Astrocyte (in vitro differentiated cells and primary cell): ENCODE measurements at regions not wholly inside any gene's neighbourhood (a gene's known extent, or its start where the extent isn't known, plus 50 kb on each side); places are given as distances from the start of the nearest gene placed in this dataset.

Source experiments
- DNase-seq: peaks from one replicate; pipeline ENCODE4 v3.0.0-alpha.2; 2010; ENCODE audit warnings: low read depth
- FAIRE-seq: peaks from 2 replicates; lab custom pipeline; 2011; peaks lifted over from hg19 to GRCh38; lab: Jason Lieb, UNC
- H2AFZ ChIP-seq: 2 replicates; pipeline ENCODE4 v1.6.0; 2012; ENCODE audit warnings: low read depth, low read length, inconsistent platforms
- H3K27ac ChIP-seq: 2 replicates; pipeline ENCODE4 v1.5.1; 2011; ENCODE audit warnings: low read depth, low read length, inconsistent platforms
- H3K27me3 ChIP-seq: 2 replicates; pipeline ENCODE4 v1.6.0; 2011; ENCODE audit warnings: low read length, inconsistent platforms; ENCODE audit not compliant: insufficient read depth
- H3K36me3 ChIP-seq: 2 replicates; pipeline ENCODE4 v1.5.1; 2011; ENCODE audit warnings: low read length, inconsistent platforms; ENCODE audit not compliant: insufficient read depth
- H3K4me1 ChIP-seq: 2 replicates; pipeline ENCODE4 v1.5.1; 2011; ENCODE audit warnings: low read length, inconsistent platforms; ENCODE audit not compliant: insufficient read depth
- H3K4me2 ChIP-seq: 2 replicates; pipeline ENCODE4 v1.6.0; 2012; ENCODE audit warnings: low read length, inconsistent platforms
- H3K4me3 ChIP-seq: 2 replicates; pipeline ENCODE4 v1.5.1; 2011; ENCODE audit warnings: low read depth, mild to moderate bottlenecking, low read length, inconsistent platforms; ENCODE audit not compliant: insufficient read depth
- H3K79me2 ChIP-seq: 2 replicates; pipeline ENCODE4 v1.6.0; 2012; ENCODE audit warnings: mild to moderate bottlenecking, low read length, inconsistent platforms; ENCODE audit not compliant: insufficient read depth
- H3K9ac ChIP-seq: 2 replicates; pipeline ENCODE4 v1.6.0; 2012; ENCODE audit warnings: mild to moderate bottlenecking, low read length, inconsistent platforms
- H3K9me3 ChIP-seq: 2 replicates; pipeline ENCODE4 v1.5.1; 2012; ENCODE audit warnings: low read depth, mild to moderate bottlenecking, low read length, inconsistent platforms; ENCODE audit not compliant: insufficient read depth
- H4K20me1 ChIP-seq: 2 replicates; pipeline ENCODE4 v1.6.0; 2012; ENCODE audit warnings: low read length, inconsistent platforms; ENCODE audit not compliant: insufficient read depth
- H3K27ac Mint-ChIP-seq: one replicate; pipeline ENCODE4 v1.8.0; 2021; ENCODE audit warnings: mild to moderate bottlenecking, mixed read lengths; ENCODE audit not compliant: unreplicated experiment
- H3K27me3 Mint-ChIP-seq: one replicate; pipeline ENCODE4 v1.8.0; 2021; ENCODE audit warnings: low read depth, mixed read lengths; ENCODE audit not compliant: unreplicated experiment
- H3K36me3 Mint-ChIP-seq: one replicate; pipeline ENCODE4 v1.8.0; 2021; ENCODE audit warnings: low read depth, mixed read lengths; ENCODE audit not compliant: unreplicated experiment
- H3K4me1 Mint-ChIP-seq: one replicate; pipeline ENCODE4 v1.8.0; 2021; ENCODE audit warnings: low read depth, mixed read lengths; ENCODE audit not compliant: unreplicated experiment
- H3K4me3 Mint-ChIP-seq: one replicate; pipeline ENCODE4 v1.8.0; 2021; ENCODE audit warnings: mild to moderate bottlenecking, moderate library complexity, mixed read lengths; ENCODE audit not compliant: unreplicated experiment
- H3K9me3 Mint-ChIP-seq: one replicate; pipeline ENCODE4 v1.8.0; 2021; ENCODE audit warnings: mild to moderate bottlenecking, mixed read lengths; ENCODE audit not compliant: unreplicated experiment
- CTCF ChIP-seq: IDR thresholded peaks from 2 replicates; pipeline ENCODE4 v1.5.1; 2011; ENCODE audit warnings: low read depth, mild to moderate bottlenecking, inconsistent platforms, low read length, moderate library complexity; ENCODE audit not compliant: insufficient read depth
- EZH2 ChIP-seq: IDR thresholded peaks from 2 replicates; pipeline ENCODE4 v1.6.1; 2012; ENCODE audit warnings: mild to moderate bottlenecking, low read length, inconsistent platforms; ENCODE audit not compliant: insufficient read depth

DNA sequence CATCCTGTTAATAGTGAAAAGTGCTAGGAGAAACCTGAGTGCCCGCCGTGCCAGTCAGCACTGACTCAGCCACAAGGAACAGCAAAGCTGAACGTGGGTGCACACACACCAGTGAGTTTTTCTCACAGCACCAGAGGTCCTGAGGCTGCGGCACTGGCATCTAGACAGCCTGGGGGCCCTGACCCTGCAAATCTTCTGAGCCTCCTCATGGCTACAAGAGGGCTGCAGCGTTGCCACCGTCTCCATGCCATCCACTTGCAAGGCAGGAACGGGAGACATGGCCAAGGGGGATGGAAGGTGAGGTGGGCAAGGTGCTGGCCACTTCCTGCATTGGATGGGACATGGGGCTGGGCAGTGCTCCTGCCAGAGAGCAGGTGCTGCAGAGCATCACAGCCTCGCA is 211.2 kb upstream of the SOX1 start:
- no peak overlapping the region for H2AFZ ChIP-seq
- H3K9me3 ChIP-seq: peaks cover 13% of the 10 kb centered on the region
- H3K4me3 Mint-ChIP-seq: no peak overlapping the region
- no peaks in the 10 kb centered on the region for H4K20me1 ChIP-seq
- no peak overlapping the region for H3K4me3 ChIP-seq
- peaks cover 47% of the 10 kb centered on the region for H3K27me3 Mint-ChIP-seq
- no peak overlapping the region for H3K27ac Mint-ChIP-seq
- H3K27ac ChIP-seq: no peak overlapping the region
- peaks cover 3% of the 10 kb centered on the region for H3K4me1 Mint-ChIP-seq
- H3K27me3 ChIP-seq: no peaks in the 10 kb centered on the region
- no peaks in the 10 kb centered on the region for H3K4me1 ChIP-seq
- FAIRE-seq (no peak), DNase-seq (no peak)
- TF ChIP-seq CTCF: no peak
- TF ChIP-seq EZH2: no peak
- H3K36me3 Mint-ChIP-seq: no peaks in the 10 kb centered on the region
- no peak overlapping the region for H3K9ac ChIP-seq
- no peaks in the 10 kb centered on the region for H3K36me3 ChIP-seq
- H3K9me3 Mint-ChIP-seq: peaks cover 4% of the 10 kb centered on the region
- H3K79me2 ChIP-seq: no peaks in the 10 kb centered on the region
- no peak overlapping the region for H3K4me2 ChIP-seq

DNA sequence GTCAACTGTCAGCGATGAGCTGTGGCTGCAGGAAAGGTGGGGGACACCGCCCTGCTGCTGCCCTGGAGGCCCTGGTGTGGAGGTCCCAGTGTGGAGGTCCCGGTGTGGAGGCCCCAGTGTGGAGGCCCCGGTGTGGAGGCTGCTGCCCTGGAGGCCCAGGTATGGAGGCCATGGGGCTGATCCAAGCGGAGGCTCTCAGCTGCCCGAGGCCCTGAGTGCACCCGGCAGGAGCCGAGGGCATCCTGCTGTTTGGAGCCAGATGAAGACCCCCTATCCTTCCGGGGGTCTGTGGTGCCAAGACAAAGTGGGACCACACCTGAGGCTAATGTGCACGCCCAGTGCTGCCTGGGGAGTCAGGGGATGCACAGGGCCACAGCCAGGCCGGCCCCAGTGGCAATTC is 210.4 kb upstream of the SOX1 start:
- Histone ChIP-seq H3K9me3 (peaks cover 13% of the 10 kb centered on the region), H3K4me2 (no peak overlapping the region), H3K27me3 (no peaks in the 10 kb centered on the region), H3K4me1 (no peaks in the 10 kb centered on the region), H3K4me3 (no peak overlapping the region), H3K27ac (no peak overlapping the region), H3K79me2 (no peaks in the 10 kb centered on the region), H3K9ac (no peak overlapping the region), H2AFZ (no peak overlapping the region), H3K36me3 (no peaks in the 10 kb centered on the region), H4K20me1 (no peaks in the 10 kb centered on the region)
- H3K36me3 Mint-ChIP-seq: no peaks in the 10 kb centered on the region
- no peak overlapping the region for H3K27ac Mint-ChIP-seq
- peaks cover 3% of the 10 kb centered on the region for H3K4me1 Mint-ChIP-seq
- DNase-seq: no peak
- peaks cover 6% of the 10 kb centered on the region for H3K9me3 Mint-ChIP-seq
- H3K27me3 Mint-ChIP-seq: peaks cover 47% of the 10 kb centered on the region
- TF ChIP-seq CTCF: no peak
- TF ChIP-seq EZH2: no peak
- FAIRE-seq: no peak
- no peak overlapping the region for H3K4me3 Mint-ChIP-seq

- DNase-seq: no peak
- Histone ChIP-seq H3K4me3 (no peak overlapping the region), H3K36me3 (no peaks in the 10 kb centered on the region), H3K9ac (no peak overlapping the region), H2AFZ (no peak overlapping the region), H4K20me1 (no peaks in the 10 kb centered on the region), H3K4me2 (no peak overlapping the region), H3K27me3 (no peaks in the 10 kb centered on the region), H3K4me1 (no peaks in the 10 kb centered on the region), H3K79me2 (no peaks in the 10 kb centered on the region), H3K9me3 (peaks cover 13% of the 10 kb centered on the region), H3K27ac (no peak overlapping the region)
- H3K9me3 Mint-ChIP-seq: peaks cover 9% of the 10 kb centered on the region
- H3K36me3 Mint-ChIP-seq: no peaks in the 10 kb centered on the region
- H3K4me1 Mint-ChIP-seq: peaks cover 3% of the 10 kb centered on the region
- TF ChIP-seq EZH2: no peak
- TF ChIP-seq CTCF: no peak
- no peak overlapping the region for H3K4me3 Mint-ChIP-seq
- no peak overlapping the region for H3K27ac Mint-ChIP-seq
- no peak for FAIRE-seq
- H3K27me3 Mint-ChIP-seq: peaks cover 55% of the 10 kb centered on the region
These were observed 209.6 kb upstream of the SOX1 start for GRCh38 chr13:111857336-111857735.
